Activated CD8-positive, alpha-beta memory T cell treated with anti-CD3 and anti-CD28 coated beads, Interleukin-2, amount 50 U/mL, for 4 hours (primary cell): ENCODE measurements at regions not wholly inside any gene's neighbourhood (a gene's known extent, or its start where the extent isn't known, plus 50 kb on each side); places are given as distances from the start of the nearest gene placed in this dataset.

Experiments
- DNase-seq: peaks from one replicate; pipeline ENCODE4 v3.0.0-alpha.2; 2020

- DNase-seq: no peak
Measured at GRCh38 chr1:93740601-93741031, 59.0 kb upstream of the BCAR3 start.

- DNase-seq: no peak
Measured at GRCh38 chr1:93740157-93740556, 58.5 kb upstream of the BCAR3 start.

- DNase-seq: no peak
Measured at GRCh38 chr1:93739472-93739871, 57.8 kb upstream of the BCAR3 start.

DNA sequence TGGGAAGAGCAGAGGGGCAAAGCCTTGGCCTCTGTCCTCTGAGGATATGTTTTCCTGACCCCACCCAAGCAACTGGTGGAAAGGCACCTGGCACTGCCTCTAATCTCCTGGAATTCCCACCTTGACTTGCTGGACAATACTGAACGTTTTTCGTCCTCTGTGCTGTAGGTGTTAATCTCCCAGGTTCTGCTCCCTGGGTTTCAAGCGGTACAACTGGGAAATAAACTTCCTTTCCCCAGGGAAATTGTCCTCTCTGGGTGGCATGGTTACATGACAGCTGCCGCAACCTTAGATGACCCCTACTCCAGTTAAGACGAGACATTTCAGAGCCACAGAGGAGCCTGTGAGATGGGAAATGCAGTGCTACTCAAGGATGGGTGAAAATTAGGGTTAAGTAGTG, 57.3 kb upstream of the BCAR3 start:
- no peak for DNase-seq

GRCh38 chr1:93738075-93738622, 56.5 kb upstream of the BCAR3 start:
- DNase-seq: no peak

DNA sequence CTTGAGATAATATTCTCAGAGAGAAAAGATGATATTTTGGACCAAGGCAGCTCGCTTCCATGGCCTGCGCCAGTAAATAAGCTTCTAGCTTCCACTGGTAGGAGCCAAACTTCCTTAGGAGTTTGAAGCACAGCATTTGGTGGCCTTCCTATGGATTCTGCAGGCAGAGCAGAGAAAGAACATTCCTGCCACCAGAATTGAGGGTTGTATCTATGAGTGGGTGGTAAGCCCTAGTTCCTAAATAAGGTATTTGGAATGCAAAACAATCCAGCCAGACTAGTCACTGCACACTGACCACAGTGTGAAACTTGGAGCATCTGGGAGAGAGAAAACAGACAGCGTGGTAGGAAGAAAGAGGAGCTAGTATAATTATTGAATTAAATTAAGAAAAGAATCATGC, 54.1 kb upstream of the BCAR3 start:
- no peak for DNase-seq

GRCh38 chr1:93734999-93735398, 53.4 kb upstream of the BCAR3 start:
- no peak for DNase-seq

DNA sequence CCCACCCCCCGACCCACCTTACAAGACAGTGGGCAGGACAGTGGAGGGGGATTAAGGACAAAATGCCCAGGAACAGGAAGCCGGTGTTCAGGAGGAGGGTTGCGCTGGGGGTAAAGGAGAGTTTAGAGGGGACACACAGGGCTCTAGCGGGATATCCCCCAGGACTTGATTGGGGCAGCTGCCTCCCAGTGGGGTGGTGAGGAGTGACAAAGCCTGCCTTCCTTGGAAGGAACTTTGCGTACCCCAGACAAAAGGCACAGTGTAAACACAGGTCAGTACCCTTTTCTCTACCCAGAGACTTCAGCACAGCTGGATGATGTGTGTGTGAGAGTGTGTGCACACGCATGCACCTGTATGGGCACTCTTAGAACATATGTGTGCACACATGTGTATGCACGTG, 51.7 kb upstream of the BCAR3 start:
- DNase-seq: no peak

DNA sequence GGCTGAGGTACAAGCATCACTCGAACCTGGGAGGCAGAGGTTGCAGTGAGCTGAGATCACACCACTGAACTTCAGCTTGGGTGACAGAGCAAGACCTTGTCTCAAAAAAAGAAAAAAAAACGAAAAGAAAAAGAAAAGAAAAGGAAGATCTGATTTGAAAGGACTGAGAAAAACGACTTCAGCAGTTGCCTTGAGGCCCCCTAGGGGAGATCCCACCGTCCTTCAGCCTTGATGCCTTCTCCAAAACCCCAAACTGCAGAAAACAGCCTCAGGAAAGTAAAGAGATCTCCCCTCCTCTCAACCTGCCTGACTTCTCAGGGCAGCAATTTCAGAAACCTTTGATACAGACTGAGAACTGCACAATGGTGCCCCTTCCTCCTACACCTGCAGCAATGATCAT, 50.9 kb upstream of the BCAR3 start:
- no peak for DNase-seq
